Chondrocyte (in vitro differentiated cells): ENCODE measurements at regions not wholly inside any gene's neighbourhood (a gene's known extent, or its start where the extent isn't known, plus 50 kb on each side); places are given as distances from the start of the nearest gene placed in this dataset.

Experiments
- DNase-seq: peaks from one replicate; pipeline ENCODE4 v3.0.0; 2021; ENCODE audit warnings: mixed read lengths, low spot score
- H3K27ac Mint-ChIP-seq: one replicate; pipeline ENCODE4 v1.8.0; 2021; ENCODE audit warnings: mild to moderate bottlenecking, moderate library complexity, mixed read lengths; ENCODE audit not compliant: unreplicated experiment
- H3K27me3 Mint-ChIP-seq: 2 replicates; pipeline ENCODE4 v1.8.0; 2021; ENCODE audit warnings: low read depth, mixed read lengths
- H3K36me3 Mint-ChIP-seq: 2 replicates; pipeline ENCODE4 v1.8.0; 2021; ENCODE audit warnings: low read depth, mixed read lengths
- H3K4me1 Mint-ChIP-seq: 2 replicates; pipeline ENCODE4 v1.8.0; 2021; ENCODE audit warnings: low read depth, mild to moderate bottlenecking, mixed read lengths
- H3K4me3 Mint-ChIP-seq: one replicate; pipeline ENCODE4 v1.8.0; 2021; ENCODE audit warnings: mild to moderate bottlenecking, moderate library complexity, mixed read lengths; ENCODE audit not compliant: unreplicated experiment
- H3K9me3 Mint-ChIP-seq: 2 replicates; pipeline ENCODE4 v1.8.0; 2021; ENCODE audit warnings: low read depth, mixed read lengths
- TF ChIP-seq, protein P1 (sequence below): fragments of 200-600 bp; sonication (generic); IDR thresholded peaks from 2 replicates; pipeline ENCODE4 v1.5.0; 2021; ENCODE audit warnings: antibody characterized with exemption, mild to moderate bottlenecking, moderate library complexity

DNA sequence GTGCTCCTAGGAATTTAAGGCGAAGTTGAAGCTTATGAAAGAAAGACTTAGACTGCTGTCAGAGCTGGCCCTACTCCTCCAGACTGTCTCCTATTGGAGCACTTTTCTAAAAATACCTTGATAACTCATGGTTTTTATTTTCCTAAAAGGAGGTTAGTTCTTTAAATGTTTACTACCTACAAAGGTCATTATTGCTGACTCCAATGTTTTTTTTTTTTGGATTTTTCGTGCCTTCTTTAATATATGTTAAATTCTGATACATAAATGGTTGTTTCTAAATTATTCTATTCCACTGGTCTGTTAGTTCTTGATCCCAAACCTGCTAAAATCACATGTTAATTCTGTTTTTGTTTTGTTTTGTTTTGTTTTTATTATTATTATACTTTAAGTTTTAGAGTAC lies 227.6 kb upstream of the FTMT start:
- H3K4me1 Mint-ChIP-seq = no peaks in the 10 kb centered on the region
- H3K36me3 Mint-ChIP-seq = no peaks in the 10 kb centered on the region
- TF ChIP-seq, protein P1, sequence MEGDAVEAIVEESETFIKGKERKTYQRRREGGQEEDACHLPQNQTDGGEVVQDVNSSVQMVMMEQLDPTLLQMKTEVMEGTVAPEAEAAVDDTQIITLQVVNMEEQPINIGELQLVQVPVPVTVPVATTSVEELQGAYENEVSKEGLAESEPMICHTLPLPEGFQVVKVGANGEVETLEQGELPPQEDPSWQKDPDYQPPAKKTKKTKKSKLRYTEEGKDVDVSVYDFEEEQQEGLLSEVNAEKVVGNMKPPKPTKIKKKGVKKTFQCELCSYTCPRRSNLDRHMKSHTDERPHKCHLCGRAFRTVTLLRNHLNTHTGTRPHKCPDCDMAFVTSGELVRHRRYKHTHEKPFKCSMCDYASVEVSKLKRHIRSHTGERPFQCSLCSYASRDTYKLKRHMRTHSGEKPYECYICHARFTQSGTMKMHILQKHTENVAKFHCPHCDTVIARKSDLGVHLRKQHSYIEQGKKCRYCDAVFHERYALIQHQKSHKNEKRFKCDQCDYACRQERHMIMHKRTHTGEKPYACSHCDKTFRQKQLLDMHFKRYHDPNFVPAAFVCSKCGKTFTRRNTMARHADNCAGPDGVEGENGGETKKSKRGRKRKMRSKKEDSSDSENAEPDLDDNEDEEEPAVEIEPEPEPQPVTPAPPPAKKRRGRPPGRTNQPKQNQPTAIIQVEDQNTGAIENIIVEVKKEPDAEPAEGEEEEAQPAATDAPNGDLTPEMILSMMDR = no peak
- H3K27me3 Mint-ChIP-seq = peaks cover 20% of the 10 kb centered on the region
- no peak overlapping the region for H3K4me3 Mint-ChIP-seq
- no peak overlapping the region for H3K27ac Mint-ChIP-seq
- no peak for DNase-seq
- no peaks in the 10 kb centered on the region for H3K9me3 Mint-ChIP-seq

DNA sequence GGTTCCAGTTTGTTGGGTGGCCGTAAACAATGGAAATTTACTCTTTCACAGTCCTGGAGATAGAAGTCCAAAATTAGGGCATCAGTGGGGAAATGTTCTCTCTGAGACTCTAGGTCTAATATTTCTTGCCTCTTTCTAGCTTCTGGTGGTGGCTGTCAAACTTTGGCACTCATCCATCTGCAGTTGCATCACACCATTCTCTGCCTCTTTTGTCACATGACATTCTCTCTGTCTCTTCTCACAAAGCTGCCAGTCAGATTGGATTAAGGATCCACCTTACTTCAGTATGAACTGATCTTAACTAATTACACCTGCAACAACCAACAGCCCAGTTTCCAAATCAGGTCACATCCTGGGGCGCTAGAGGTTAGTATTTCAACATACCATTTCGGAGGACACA lies 222.9 kb upstream of the FTMT start:
- Mint-ChIP-seq H3K4me1 (no peaks in the 10 kb centered on the region), H3K27ac (no peak overlapping the region), H3K9me3 (no peaks in the 10 kb centered on the region), H3K27me3 (peaks cover 20% of the 10 kb centered on the region), H3K36me3 (no peaks in the 10 kb centered on the region), H3K4me3 (no peak overlapping the region)
- TF ChIP-seq, protein P1 = no peak
- no peak for DNase-seq

DNA sequence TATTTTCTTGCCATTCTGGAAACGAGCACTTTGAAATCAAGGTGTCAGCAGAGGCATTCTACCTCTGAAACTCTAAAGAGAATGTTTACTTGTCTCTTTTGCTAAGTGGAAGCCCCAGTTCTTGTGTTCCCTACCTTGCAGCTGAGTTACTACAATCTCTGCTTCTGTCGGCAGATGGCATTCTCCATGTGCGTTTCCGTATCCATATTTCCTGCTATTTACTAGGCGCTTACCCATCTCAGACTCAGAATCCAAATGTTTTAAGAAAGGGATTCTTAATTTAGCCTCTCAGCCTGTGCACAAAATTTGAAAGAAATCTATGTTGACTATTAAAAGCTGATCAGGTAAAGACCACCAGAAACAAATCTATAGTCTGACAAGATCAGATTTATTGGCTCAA lies 221.3 kb upstream of the FTMT start:
- peaks cover 5% of the 10 kb centered on the region for H3K4me1 Mint-ChIP-seq
- peaks cover 22% of the 10 kb centered on the region for H3K27me3 Mint-ChIP-seq
- no peaks in the 10 kb centered on the region for H3K9me3 Mint-ChIP-seq
- no peak for DNase-seq
- no peak overlapping the region for H3K27ac Mint-ChIP-seq
- H3K4me3 Mint-ChIP-seq = no peak overlapping the region
- H3K36me3 Mint-ChIP-seq = no peaks in the 10 kb centered on the region
- TF ChIP-seq, protein P1 = peak; percentile 54

DNA sequence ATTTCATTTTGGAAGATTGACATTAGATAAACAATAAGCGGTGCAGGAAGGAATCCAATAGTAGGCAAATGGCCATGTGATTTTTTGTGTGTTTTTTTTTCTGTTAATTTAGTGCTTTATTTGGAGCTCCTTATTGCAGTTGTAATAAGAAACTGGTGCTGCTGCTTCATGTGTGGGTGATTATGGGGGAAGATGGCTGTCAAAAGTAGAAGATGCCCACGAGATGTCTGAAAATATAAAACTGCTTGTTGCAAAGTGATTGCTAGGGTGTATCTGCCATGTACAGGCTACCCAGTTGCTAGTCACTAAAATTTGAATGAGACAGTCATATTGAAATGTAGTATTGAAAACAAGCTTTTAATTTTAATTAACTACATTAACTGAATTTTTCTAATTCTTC lies 216.7 kb upstream of the FTMT start:
- TF ChIP-seq, protein P1 = no peak
- Mint-ChIP-seq H3K4me3 (no peak overlapping the region), H3K27ac (no peak overlapping the region), H3K4me1 (peaks cover 5% of the 10 kb centered on the region), H3K9me3 (no peaks in the 10 kb centered on the region), H3K36me3 (no peaks in the 10 kb centered on the region), H3K27me3 (peaks cover 14% of the 10 kb centered on the region)
- DNase-seq = no peak

DNA sequence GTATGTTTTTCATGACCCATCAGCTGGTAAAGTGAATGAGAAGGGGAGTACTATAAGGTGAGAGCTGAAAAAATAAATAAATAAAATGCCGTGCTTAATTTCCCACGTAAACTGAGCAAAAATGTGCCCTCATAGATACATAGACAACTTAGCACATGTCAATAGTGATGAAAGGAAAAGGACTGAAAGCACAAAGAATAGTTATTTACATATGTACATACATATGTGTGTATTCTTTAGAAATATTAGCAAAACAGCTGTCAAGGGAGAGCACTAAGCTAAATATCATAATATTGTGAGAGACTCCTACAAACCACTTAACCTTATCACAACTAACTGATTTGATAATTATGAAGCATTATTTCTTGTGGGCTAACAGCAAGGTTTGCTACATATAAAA lies 213.6 kb upstream of the FTMT start:
- Mint-ChIP-seq H3K4me3 (no peak overlapping the region), H3K9me3 (peaks cover 9% of the 10 kb centered on the region), H3K36me3 (no peaks in the 10 kb centered on the region), H3K27me3 (peaks cover 5% of the 10 kb centered on the region), H3K4me1 (peaks cover 5% of the 10 kb centered on the region), H3K27ac (no peak overlapping the region)
- TF ChIP-seq, protein P1 = no peak
- no peak for DNase-seq
